NCI-H446 treated with DMSO at 0.1 percent for 48 hours (cell line): ENCODE measurements at regions not wholly inside any gene's neighbourhood (a gene's known extent, or its start where the extent isn't known, plus 50 kb on each side); places are given as distances from the start of the nearest gene placed in this dataset.

Source experiments
- DNase-seq: peaks from one replicate; lab custom pipeline; 2025; lab: John Stamatoyannopoulos, UW

DNA sequence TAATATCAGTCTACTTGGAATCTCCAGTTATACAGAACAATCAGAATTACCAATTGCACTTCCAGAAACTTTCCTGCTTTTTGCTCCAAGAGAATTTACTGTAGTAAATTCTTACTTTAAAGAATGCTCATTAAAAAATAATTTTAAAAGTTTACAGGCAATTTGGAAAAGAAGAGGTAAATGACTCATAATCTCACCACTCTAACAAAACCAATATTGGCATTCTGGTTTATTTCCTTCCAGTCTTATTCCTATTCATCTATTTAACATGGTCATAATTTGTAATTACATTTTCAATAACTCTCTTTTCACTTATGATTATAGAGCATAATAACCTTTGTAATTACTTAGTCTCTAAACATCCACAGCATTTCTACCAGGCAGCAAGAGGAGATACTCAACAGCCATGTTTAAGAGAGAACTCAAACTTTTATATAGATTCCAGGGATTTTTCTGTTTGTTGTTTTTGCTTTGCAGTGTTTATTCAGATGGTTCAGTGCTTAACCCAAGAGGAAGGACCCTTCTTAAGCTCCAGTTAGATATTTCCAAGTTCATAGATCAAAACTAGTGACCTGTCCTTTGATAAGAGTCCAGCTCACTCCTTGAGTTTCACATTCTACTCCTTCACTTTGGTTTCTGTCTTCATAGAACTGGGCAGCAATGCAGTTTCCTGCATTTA, 464.7 kb downstream of the TXNL1 start:
- DNase-seq: no peak

DNA sequence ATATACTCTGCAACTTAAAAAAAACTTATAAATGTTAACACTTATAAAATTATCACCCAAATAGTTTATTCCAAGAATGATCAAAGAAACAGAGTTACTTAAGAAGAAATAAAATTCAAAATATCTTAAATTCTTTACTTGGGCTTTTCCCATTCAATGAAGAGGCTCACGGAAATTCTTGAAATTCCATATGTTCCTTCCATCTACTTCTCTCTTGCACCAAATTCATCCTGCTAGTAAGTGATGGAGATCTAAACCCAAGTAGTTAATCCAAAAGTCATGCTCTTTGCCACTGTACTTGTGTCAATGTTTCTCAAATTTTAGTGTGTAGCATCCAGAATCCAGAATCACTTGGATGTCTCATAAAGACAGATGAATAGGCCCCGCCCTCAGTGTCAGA, 465.9 kb downstream of the TXNL1 start:
- DNase-seq: no peak

DNA sequence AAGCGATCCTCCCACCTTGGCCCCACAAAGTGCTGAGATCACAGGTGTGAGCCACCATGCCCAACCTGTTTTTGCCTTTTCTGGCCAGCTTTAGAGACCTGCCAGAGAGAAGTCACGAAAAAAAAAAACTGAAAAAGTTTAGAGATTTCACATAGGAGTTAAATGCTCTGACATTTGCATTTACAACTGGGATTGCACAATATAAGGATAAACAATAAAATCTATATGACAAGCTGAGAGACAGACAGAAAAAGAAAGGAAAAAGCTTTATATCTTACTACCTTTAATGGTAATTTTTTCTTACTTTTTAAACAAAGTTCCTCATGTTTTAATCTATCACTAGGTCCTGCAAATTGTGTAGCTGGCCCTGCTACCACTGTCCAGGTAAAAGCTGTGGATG, 466.5 kb downstream of the TXNL1 start:
- no peak for DNase-seq

DNA sequence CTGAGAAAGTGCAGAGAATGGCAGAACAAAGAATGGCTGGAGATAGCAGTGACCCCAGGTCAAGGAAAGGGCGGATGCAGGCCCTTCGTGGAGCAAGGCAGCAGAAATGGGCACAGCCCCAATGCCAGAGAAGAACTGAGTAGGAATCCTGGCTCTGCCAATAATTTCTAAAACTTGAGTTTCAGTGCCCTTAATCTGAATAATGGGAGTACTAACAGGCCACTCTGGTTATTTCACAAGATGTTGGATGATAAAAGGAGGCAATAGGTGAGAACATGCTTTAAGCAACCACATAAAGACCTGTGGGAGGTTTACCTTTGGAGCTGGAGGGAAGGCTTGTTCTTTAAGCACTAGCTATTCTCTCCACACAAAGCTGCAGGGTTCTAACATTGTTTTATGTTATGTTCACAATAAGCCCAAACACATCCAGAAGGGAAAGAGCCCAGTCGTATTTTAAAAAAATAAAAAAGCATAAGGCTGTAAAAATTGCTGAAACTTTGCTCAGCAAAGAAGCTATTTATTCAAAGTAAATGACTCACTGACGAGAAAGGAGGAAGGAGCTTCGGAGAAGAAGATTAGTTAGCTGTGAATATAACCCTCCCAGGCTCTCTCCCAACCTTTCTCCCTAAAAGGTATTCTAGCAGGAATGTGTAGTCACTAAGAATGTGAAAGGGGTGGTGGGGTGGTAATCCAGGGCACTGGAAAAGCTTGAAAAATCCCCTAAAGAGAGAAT, 470.2 kb downstream of the TXNL1 start:
- DNase-seq: no peak

DNA sequence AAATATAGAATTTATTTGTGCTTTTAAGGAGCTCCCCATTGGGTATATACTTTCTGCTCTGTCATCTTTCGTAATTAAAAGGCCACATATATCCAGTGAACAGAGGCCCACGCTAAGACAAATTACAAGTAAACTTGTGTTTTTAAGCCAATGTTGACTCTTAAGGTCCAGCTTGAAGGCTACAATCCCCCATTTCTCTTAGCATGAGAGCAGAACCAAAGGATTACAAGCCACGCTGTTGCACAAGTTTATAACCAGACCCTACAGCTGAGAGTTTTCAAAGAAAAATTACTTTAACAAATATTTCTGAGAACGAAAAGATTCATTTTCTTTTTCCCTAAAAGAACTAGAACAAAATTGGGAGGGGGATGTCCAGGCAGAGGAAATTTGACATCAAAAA, 471.0 kb downstream of the TXNL1 start:
- no peak for DNase-seq

DNA sequence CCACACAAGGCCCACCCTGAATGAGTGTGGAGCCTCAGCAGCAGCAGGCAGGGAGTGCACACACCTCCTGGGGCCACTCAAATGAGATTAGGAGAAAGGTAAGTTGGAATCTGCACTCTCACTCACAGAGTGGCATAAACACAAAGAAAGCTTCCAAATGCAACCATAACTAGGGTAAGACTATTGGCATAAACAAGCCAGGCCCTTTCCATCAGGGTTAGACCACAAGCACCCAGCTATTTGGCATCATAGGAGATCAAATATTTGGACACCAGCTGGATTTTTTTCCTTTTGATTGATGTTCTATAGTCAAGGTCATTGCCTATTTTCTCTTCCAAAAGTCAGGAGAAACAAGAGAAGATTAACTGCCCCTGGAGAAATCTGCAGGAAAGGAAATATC, 471.5 kb downstream of the TXNL1 start:
- no peak for DNase-seq

DNA sequence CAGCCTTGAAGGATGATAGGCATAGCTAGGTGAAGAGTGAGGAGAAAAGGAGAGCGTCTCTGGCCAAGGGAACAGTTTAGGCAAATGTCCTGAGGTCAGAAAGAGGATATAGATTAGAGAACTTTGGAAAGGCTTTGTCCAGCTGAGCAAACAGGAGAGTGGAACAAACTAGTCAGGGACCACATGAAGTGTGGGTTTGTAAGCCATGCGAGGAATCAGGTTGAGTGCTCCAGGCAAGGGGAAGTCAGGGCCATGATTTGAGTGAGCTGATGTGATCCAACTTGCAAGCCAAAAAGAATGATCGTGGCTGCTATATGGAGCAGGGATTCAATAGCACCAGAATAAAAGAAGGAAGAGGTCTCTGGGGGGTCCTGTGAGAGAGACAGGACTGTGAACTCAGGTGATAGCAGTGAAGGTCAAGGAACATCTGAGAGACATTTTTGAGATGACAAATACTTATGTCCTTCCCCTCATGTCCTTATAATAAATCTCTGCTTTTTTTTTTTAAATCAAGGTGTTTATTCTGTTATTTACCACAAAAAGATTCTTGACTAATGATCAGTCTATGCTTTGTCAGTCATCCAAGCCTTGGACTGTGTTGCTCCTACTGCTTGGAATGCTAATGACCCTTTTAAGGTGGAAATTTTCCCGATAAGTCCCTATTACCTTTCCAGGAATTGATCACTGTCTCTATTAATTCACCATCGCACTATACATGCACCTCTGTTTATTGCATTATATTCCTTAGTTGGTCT, 472.6 kb downstream of the TXNL1 start:
- DNase-seq: no peak

DNA sequence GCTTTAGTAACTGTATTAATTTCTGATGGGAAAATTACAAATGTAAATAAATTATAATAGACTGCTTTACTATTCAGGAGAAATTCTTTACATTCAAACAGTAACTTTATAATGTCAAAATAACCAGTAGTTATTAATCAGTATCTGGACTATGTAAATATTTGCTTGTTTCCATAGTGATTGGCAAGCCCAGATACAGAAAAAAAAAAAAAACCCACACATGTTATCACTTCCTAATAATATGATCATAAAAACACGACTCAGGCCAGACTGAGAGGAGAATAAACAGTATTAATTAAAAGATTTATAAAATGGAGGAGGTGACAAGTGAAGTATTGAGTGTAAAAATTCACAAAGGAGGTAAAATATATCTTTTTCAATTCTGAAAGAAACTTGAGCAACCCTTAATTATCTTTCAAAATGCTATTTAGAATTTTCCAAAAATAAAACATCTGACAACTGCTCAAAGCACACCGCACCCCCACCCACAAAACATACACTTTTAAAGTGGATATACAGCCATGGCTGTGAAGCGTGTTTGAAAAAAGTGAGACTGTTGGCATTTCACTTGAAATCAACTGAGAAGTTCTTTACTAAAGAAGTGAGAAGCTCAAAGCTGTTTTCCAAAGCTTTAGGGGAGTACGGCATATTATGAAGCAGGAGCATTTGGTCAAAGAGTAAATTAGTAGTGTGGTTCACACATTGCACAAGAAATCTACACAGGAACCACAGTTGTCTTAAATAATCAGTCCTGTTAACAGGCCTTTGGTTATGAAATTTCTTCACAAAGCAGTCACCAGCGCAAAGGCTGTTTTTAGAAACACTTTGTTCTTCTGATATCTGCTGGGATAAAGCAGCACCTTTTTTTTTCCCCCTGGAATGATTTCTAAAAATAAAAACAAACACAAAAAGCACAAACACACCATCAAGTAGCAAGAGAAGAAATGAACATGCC, 475.8 kb downstream of the TXNL1 start:
- DNase-seq: peak; percentile 9

DNA sequence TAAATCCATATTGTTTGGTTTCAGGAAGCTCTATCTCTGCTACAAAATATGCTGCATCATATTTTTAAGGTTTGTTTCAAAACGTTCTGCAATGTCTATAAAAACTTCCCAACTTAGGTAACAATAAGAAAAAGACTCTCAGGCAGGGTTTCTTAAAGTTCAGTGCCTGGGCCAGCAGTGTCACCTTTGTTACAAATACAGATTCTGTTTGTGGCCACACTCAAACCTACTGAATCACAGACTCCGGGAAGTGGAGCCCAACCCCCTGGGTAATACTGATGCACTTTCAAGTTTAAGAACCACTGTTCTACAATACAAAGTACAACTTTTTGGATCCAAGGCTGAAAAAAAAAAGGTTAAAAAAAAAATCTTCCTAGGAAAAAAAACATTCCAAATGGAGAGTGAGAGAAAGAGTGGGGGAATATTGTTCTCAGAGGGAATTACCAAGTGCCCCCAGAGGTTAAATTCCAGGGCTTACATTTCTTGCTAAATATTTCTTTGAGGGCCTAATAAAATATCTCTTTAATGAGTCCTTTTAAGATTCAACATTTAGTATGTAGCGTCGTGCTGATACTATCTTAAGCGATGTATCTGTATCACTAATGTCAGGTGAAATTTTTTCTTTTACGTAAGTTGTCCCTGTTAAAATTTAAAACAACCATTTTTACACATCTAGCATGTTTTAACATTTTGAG, 476.7 kb downstream of the TXNL1 start:
- DNase-seq: no peak

DNA sequence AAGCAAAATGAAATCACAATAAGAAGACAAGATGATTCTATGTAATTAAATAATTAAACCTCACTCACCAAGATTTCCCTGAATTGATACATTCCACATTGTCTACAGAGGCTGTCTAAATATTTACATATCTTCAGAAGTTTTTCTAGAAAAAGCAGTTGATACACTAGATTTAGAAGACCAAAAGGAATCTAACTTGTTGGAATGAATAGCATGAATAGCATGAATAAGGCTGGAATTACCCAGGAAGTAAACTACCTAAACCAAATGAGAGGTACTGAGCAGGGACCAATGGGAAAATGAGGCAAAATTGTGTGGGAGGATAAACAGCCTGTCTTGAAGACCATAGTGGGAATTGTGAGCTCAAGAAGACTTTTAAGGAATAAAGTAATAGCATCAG, 479.7 kb downstream of the TXNL1 start:
- no peak for DNase-seq

DNA sequence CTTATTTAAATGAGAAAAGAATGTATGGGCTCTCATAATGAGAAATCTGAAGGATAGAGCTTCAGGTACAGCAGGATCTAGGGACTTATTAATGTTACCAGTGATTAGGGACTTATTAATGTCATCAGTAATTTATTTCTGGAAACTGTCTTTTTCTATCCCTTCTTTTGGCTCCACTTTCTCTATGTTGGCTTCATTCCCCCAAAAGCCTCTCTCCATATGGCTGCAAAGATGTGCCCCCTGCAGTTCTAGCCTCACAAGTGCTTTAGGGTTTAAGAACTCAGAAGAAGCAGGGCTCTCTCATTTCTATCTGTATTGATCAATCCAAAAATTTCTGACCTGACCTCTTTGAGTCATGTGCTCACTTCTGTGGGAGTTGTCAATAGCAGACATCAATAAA, 480.9 kb downstream of the TXNL1 start:
- peak; percentile 71 for DNase-seq

DNA sequence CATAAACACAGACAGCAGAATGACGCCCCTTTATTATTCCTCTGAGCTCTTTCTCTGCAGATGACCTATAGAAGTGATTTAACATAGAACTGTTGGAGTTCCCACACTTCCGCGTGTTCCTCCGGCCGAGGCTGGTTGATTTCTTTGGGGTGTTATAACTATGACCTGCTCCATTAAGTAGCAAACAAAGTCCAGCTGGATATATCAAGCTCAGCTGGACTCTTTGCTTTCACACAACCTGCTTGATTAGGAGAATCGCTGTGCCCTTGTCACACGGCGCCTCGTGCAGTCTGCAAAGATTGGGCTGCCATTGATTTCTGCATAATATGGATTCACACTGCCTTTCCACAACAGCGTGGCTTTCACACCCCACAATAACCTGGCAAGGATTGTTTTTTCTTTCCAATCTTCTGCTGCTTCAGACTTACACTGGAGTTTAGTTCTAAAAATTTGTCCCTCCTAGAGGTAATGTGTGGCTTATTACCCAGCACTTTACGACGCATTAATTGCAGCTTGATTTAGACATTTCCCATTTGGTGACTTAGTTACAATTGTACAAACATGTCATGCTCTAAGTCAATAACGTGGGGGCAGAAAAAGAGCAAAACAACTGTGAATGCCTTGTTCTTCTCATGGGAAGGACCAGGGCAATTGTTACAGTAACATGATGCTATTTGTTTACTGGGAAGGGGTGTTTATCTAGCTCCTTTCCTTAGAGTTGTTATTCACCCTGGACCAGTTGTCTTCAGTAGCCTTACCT, 485.7 kb downstream of the TXNL1 start:
- no peak for DNase-seq

DNA sequence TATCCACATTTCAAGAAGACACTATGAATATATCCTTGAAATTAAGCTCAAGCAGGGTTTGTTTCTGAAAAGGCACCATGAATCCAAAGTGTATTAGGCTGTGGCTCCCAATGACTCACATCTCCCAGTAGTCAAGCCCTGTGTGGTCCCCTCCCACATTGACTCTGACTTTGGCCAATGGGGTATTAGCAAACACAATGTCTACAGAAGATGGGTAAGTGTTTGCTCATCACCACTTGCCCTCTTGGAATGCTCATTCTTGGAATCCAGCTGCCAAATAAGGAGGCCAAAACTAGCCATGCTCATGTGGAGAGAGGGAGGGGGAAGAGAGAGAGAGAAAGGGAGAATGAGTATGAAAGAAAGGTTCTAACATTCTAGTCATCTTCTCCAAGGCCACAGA, 490.0 kb downstream of the TXNL1 start:
- DNase-seq: no peak

DNA sequence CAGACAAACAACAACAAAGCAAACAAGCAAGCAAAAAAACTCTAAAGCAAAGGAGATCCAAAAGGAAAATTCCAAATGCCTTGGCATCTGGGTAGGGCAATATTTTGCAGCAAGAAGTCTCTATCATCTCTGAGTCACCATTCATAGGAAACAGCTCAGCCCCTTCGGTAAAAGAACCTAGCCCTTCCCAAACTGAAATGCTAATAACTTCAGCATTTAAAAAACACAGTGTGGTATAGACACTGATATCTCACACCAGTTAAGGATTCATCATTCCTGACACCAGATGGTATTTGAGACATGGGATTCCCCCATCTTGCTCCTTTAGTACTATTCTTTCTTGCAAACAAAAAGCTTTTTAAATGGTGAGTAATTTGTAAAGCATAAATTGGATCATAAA, 491.8 kb downstream of the TXNL1 start:
- DNase-seq: no peak

DNA sequence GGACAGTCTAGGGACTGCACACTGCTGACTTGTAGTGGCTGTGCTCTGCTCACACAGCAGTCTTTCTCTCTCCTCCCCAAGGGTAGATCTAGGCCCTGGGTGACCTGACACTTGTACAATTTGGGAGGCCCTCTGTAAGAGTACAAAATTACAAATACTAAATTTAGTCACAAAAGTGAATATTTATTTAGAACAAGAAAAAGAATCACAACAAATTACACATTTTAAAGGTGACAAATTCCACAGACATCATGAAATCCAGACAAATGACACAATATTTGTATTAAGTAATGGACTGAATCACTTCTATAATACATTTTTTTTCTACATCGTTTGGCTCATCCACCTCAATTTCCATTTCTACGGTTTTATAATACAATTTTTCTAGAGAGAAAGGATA, 496.4 kb downstream of the TXNL1 start:
- no peak for DNase-seq

DNA sequence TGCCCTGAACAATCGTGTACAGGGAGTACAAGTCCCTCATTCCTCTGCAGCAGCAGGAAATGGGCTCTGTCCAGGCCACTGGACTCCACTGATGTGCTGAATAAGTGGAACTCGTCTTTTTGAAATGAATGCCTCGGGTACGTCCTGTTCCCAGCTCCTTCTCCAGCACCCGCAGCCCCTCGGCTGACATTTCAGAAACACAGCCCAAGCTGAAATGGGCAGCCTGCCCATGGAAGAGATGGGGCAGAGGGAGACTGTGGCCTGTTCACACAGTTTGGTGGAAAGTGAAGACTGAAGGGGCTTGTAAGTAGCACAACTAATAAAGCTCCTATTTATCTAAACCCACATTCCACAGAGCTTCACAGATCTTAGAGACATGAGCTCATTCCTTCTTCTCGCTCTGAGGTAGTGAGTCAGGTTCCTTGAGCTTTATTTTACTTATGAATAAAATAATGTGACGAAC, 498.6 kb downstream of the TXNL1 start:
- no peak for DNase-seq

DNA sequence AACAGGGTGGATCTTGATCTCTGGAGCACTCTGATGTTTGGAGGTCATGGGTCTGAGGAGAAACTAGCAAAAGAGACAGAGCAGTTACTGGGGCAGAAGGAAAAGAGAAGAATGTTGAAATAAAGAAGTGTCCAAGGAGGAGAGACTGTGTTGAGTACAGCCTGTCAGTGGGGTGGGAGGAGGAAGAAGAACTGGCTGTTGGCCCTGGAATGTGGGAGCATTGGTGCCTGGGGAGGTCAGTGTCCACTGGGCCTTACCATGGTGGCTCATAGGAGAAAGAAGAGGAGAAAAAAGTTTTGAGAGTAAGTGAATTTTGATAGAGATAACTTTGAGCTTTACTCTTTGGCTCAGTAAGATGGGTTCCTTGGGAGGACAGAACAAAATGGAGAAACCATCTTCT, 499.0 kb downstream of the TXNL1 start:
- DNase-seq: no peak

DNA sequence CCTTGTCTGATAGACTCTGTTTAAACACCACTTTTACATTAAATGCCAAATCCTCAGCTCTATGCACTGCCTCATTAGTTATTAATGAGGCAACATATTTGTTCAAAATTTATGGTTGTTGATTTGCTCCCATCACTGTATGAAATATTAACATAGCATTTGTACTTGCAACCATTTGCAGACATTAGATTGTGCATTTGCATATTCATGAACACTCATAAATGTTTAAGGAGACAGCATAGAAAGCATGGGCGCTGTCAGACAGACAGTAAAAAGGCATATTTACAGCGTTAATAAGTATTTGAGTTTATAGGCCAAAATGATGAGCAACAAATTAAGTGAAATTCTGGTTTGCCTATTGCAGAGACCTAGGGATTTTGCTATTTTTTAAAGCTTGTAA, 502.3 kb downstream of the TXNL1 start:
- DNase-seq: no peak

DNA sequence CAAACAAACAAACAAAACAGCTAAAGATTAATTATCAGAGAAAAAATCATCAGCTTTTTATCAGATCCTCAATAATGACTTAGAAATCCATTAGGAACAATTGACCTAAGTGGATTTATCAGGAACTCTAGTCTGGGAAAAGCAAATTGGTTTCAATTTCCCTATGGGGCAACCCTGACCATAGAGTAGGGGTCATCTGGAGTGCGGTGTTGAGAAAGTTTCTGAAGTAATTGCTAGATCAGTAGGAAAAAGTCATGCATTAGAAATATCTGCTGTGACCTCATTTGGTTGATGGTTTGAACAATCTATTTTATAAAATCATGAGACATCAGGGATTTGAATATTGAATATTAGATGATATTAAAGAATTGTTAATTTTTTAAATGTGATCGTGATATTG, 507.9 kb downstream of the TXNL1 start:
- DNase-seq: no peak

DNA sequence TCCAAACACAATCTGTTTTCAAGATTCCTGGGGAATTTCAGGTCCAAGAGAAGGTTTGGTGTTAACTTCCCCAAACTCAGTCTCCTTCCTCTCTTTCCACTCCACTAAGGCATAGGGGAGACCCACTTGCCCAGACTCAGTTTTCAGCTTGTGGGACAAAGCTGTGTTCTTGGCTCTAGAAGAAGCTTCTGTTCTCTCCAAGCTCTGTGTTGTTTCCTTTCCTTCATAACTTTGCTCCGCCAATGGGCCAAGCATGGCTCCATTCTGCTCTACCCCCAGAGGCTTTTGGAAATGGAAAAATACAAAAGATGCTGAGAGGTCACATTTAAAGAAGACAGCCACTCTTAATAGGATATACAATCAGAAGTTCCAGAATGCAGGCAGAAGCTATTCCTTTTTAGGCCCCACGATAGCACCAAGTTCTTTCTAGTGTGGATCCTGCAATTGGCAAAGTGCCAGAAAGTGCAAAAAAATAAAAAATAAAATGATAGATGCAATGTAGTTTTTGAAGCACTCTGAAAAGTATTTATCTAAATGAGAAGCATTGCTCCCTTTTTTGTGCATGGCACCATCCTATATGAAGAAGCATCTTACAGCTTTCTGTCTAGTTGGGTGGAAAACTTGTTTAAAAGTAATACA, 510.1 kb downstream of the TXNL1 start:
- no peak for DNase-seq
